KMS-11 (cell line): ENCODE measurements at regions not wholly inside any gene's neighbourhood (a gene's known extent, or its start where the extent isn't known, plus 50 kb on each side); places are given as distances from the start of the nearest gene placed in this dataset.

Source experiments
- H2AFZ ChIP-seq: fragments of 200-600 bp; sonication (generic); 2 replicates; pipeline ENCODE4 v1.6.1; 2016; ENCODE audit warnings: antibody characterized with exemption, mixed run types, low read depth
- H3K27ac ChIP-seq: fragments of 200-600 bp; sonication (generic); 2 replicates; pipeline ENCODE4 v1.6.1; 2016; ENCODE audit warnings: mild to moderate bottlenecking, mixed run types
- H3K27me3 ChIP-seq: fragments of 200-600 bp; sonication (generic); 2 replicates; pipeline ENCODE4 v1.6.1; 2017; ENCODE audit warnings: mild to moderate bottlenecking, low read depth, mixed run types, moderate library complexity; ENCODE audit not compliant: insufficient read depth
- H3K36me3 ChIP-seq: fragments of 200-600 bp; sonication (generic); 2 replicates; pipeline ENCODE4 v1.6.1; 2017; ENCODE audit warnings: mild to moderate bottlenecking, mixed run types; ENCODE audit not compliant: insufficient read depth
- H3K4me1 ChIP-seq: fragments of 200-600 bp; sonication (generic); 2 replicates; pipeline ENCODE4 v1.6.1; 2016; ENCODE audit warnings: mild to moderate bottlenecking, low read depth, mixed run types; ENCODE audit not compliant: poor library complexity, severe bottlenecking
- H3K4me2 ChIP-seq: fragments of 200-600 bp; sonication (generic); 2 replicates; pipeline ENCODE4 v1.7.0; 2016; ENCODE audit warnings: mild to moderate bottlenecking, mixed run types
- H3K4me3 ChIP-seq: fragments of 200-600 bp; sonication (generic); IDR thresholded peaks from 2 replicates; pipeline ENCODE4 v1.6.1; 2017; ENCODE audit warnings: low read depth, low read length, mixed read lengths; ENCODE audit not compliant: insufficient read depth
- H3K79me2 ChIP-seq: fragments of 200-600 bp; sonication (generic); 2 replicates; pipeline ENCODE4 v1.6.1; 2016; ENCODE audit warnings: low read depth, mixed run types; ENCODE audit not compliant: insufficient read depth
- H3K9ac ChIP-seq: fragments of 200-600 bp; sonication (generic); 2 replicates; pipeline ENCODE4 v1.6.1; 2016; ENCODE audit warnings: mild to moderate bottlenecking, mixed run types
- H4K20me1 ChIP-seq: fragments of 200-600 bp; sonication (generic); 2 replicates; pipeline ENCODE4 v1.6.1; 2016; ENCODE audit warnings: mild to moderate bottlenecking, mixed run types; ENCODE audit not compliant: insufficient read depth
- CTCF ChIP-seq: fragments of 200-600 bp; sonication (generic); conservative IDR thresholded peaks from 2 replicates; pipeline ENCODE4 v1.6.1; 2017; ENCODE audit warnings: low read depth, mild to moderate bottlenecking, antibody characterized with exemption, low read length, moderate library complexity, mixed read lengths

- H3K36me3 ChIP-seq, result no peaks in the 10 kb centered on the region
- H4K20me1 ChIP-seq, result no peaks in the 10 kb centered on the region
- H3K27me3 ChIP-seq, result no peaks in the 10 kb centered on the region
- no peak overlapping the region for H3K27ac ChIP-seq
- no peaks in the 10 kb centered on the region for H3K4me1 ChIP-seq
- H2AFZ ChIP-seq, result no peak overlapping the region
- no peak overlapping the region for H3K4me3 ChIP-seq
- H3K9ac ChIP-seq, result no peak overlapping the region
- TF ChIP-seq CTCF, result no peak
- H3K4me2 ChIP-seq, result no peak overlapping the region
- no peaks in the 10 kb centered on the region for H3K79me2 ChIP-seq
Measured at GRCh38 chr5:90141984-90142383, 267.6 kb downstream of the CETN3 start.

GRCh38 chr5:90136952-90137528 is 272.5 kb downstream of the CETN3 start:
- Histone ChIP-seq H3K27ac (no peak overlapping the region), H3K4me1 (no peaks in the 10 kb centered on the region), H3K4me2 (no peak overlapping the region), H2AFZ (no peak overlapping the region), H3K79me2 (no peaks in the 10 kb centered on the region), H3K4me3 (no peak overlapping the region), H4K20me1 (no peaks in the 10 kb centered on the region), H3K36me3 (no peaks in the 10 kb centered on the region), H3K27me3 (no peaks in the 10 kb centered on the region), H3K9ac (no peak overlapping the region)
- no peak for TF ChIP-seq CTCF

- Histone ChIP-seq H3K36me3 (no peaks in the 10 kb centered on the region), H3K27ac (no peak overlapping the region), H3K9ac (no peak overlapping the region), H3K79me2 (no peaks in the 10 kb centered on the region), H3K4me2 (no peak overlapping the region), H3K27me3 (no peaks in the 10 kb centered on the region), H3K4me3 (no peak overlapping the region), H4K20me1 (no peaks in the 10 kb centered on the region), H2AFZ (no peak overlapping the region), H3K4me1 (no peaks in the 10 kb centered on the region)
- no peak for TF ChIP-seq CTCF
Measured at GRCh38 chr5:90135779-90136378, 273.7 kb downstream of the CETN3 start.

- Histone ChIP-seq H3K4me2 (no peak overlapping the region), H3K27me3 (no peaks in the 10 kb centered on the region), H3K9ac (no peak overlapping the region), H3K36me3 (no peaks in the 10 kb centered on the region), H4K20me1 (no peaks in the 10 kb centered on the region), H3K27ac (no peak overlapping the region), H3K4me3 (no peak overlapping the region), H3K4me1 (no peaks in the 10 kb centered on the region), H3K79me2 (no peaks in the 10 kb centered on the region), H2AFZ (no peak overlapping the region)
- TF ChIP-seq CTCF, result no peak
Measured at GRCh38 chr5:90134892-90135291, 274.7 kb downstream of the CETN3 start.
